GM12878 (cell line): ENCODE measurements at regions not wholly inside any gene's neighbourhood (a gene's known extent, or its start where the extent isn't known, plus 50 kb on each side); places are given as distances from the start of the nearest gene placed in this dataset.

Experiments
- ATAC-seq: fragments of 200-7000 bp; cut with Tn5 transposase; 3 replicates; pipeline ENCODE4 v1.9.1; 2020; ENCODE audit warnings: mild to moderate bottlenecking, moderate library complexity
- BruUV-seq: library from RNA; stranded (reverse); fragments of 400-500 nt; replicated peaks from 2 replicates; lab custom pipeline; 2021; lab: Mats Ljungman, UMichigan
- CTCF ChIA-PET: fragments of 300-600 bp; sonication (Branson Sonifier 250); formaldehyde crosslinking; extraction: SDS; loops from one replicate; lab custom pipeline; 2021; ENCODE audit warnings: inconsistent platforms; lab: Yijun Ruan, JAX
- POLR2A ChIA-PET: fragments of 350-600 bp; formaldehyde crosslinking; extraction: SDS; loops from one replicate; lab custom pipeline; 2021; ENCODE audit warnings: inconsistent platforms; lab: Charles Lee
- RAD21 ChIA-PET: fragments of 300-600 bp; sonication (Branson Sonifier 250); formaldehyde crosslinking; loops from one replicate; lab custom pipeline; 2023; ENCODE audit warnings: antibody characterized with exemption; ENCODE audit not compliant: unreplicated experiment; lab: Charles Lee
- SMC1A ChIA-PET: fragments of 300-600 bp; sonication (Branson Sonifier 250); formaldehyde crosslinking; loops from one replicate; lab custom pipeline; 2023; ENCODE audit not compliant: unreplicated experiment, uncharacterized antibody; lab: Charles Lee
- DNase-seq: peaks from one replicate; pipeline ENCODE4 v3.0.0-alpha.2; 2011; ENCODE audit warnings: low read depth, low spot score
- FAIRE-seq: peaks from 3 replicates; lab custom pipeline; 2011; peaks lifted over from hg19 to GRCh38; lab: Jason Lieb, UNC
- H2AFZ ChIP-seq: 2 replicates; pipeline ENCODE4 v1.6.0; 2011; ENCODE audit warnings: low read depth, low read length, control low read depth; ENCODE audit not compliant: control insufficient read depth
- H3K27ac ChIP-seq: 2 replicates; pipeline ENCODE4 v1.5.1; 2011; ENCODE audit warnings: control low read depth; ENCODE audit not compliant: control insufficient read depth, insufficient read depth
- H3K27me3 ChIP-seq, 2 experiments: replicated peaks in 1 of 2; 2 replicates each; pipeline versions ENCODE4 v1.6.0 to v1.6.1; 2011; ENCODE audit warnings: low read length in 1 of 2; ENCODE audit not compliant: control insufficient read depth in 2 of 2, insufficient read depth in 2 of 2
- H3K36me3 ChIP-seq, 2 experiments: 2 replicates each; pipeline ENCODE4 v1.5.1; 2011; ENCODE audit warnings: low read length in 1 of 2; ENCODE audit not compliant: control insufficient read depth in 2 of 2, insufficient read depth in 2 of 2
- H3K4me1 ChIP-seq: 2 replicates; pipeline ENCODE4 v1.6.1; 2011; ENCODE audit warnings: mild to moderate bottlenecking, low read length, moderate library complexity, mixed read lengths; ENCODE audit not compliant: control insufficient read depth, insufficient read depth
- H3K4me2 ChIP-seq: 2 replicates; pipeline ENCODE4 v1.6.0; 2011; ENCODE audit warnings: control low read depth; ENCODE audit not compliant: control insufficient read depth, insufficient read depth
- H3K4me3 ChIP-seq: fragments of 200-600 bp; sonication (generic); 2 replicates; pipeline ENCODE4 v1.5.1; 2016
- H3K79me2 ChIP-seq: 2 replicates; pipeline ENCODE4 v1.6.0; 2011; ENCODE audit warnings: low read length; ENCODE audit not compliant: control insufficient read depth, insufficient read depth
- H3K9ac ChIP-seq: 2 replicates; pipeline ENCODE4 v1.8.0; 2011; ENCODE audit warnings: low read length, control low read depth, mixed read lengths; ENCODE audit not compliant: control insufficient read depth, insufficient read depth
- H3K9me3 ChIP-seq: replicated peaks from 3 replicates; pipeline ENCODE4 v1.5.1; 2011; ENCODE audit warnings: mild to moderate bottlenecking, low read length; ENCODE audit not compliant: control insufficient read depth, insufficient read depth
- H4K20me1 ChIP-seq: 2 replicates; pipeline ENCODE4 v1.6.0; 2011; ENCODE audit not compliant: control insufficient read depth, insufficient read depth
- ELK1 ChIP-seq: IDR thresholded peaks from 2 replicates; pipeline ENCODE4 v1.6.1; 2012; ENCODE audit warnings: low read depth, low read length, improper control_type of control experiment
- ESRRA ChIP-seq: IDR thresholded peaks from 2 replicates; pipeline ENCODE4 v1.6.1; 2012; ENCODE audit warnings: mild to moderate bottlenecking, low read length, improper control_type of control experiment
- WRNIP1 ChIP-seq: IDR thresholded peaks from 2 replicates; pipeline ENCODE4 v1.6.1; 2011; ENCODE audit warnings: low read depth, low read length, improper control_type of control experiment, borderline replicate concordance
- ZNF687 ChIP-seq: fragments of 450-650 bp; IDR thresholded peaks from 2 replicates; pipeline ENCODE4 v1.6.1; 2017; ENCODE audit warnings: mild to moderate bottlenecking, moderate library complexity
- WGBS: methylation state at CpG from one replicate; pipeline ENCODE4 v1.1.6; 2016; ENCODE audit warnings: low lambda C conversion rate; ENCODE audit not compliant: insufficient replicate concordance, insufficient coverage; ENCODE audit errors: missing lambda C conversion rate; 5-methylcytosine and 5-hydroxymethylcytosine counted together
- in situ Hi-C: fragments of 300-500 bp; cut with MboI; formaldehyde crosslinking; loops from 9 replicates; pipeline ENCODE4 v1.14.3; 2018; ENCODE audit warnings: mixed read lengths
- intact Hi-C: fragments of 100-400 bp; cut with micrococcal nuclease; formaldehyde crosslinking; loops from one replicate; pipeline ENCODE4 v1.14.2; 2022; ENCODE audit not compliant: unreplicated experiment

- Histone ChIP-seq H3K9me3 (no peaks in the 10 kb centered on the region), H3K79me2 (no peaks in the 10 kb centered on the region), H3K4me3 (no peak overlapping the region), H3K36me3 (no peaks in the 10 kb centered on the region), H2AFZ (no peak overlapping the region), H3K4me2 (no peak overlapping the region), H3K27ac (no peak overlapping the region), H4K20me1 (no peaks in the 10 kb centered on the region), H3K4me1 (no peaks in the 10 kb centered on the region), H3K9ac (no peak overlapping the region), H3K27me3 (peaks cover 0 to 1% of the 10 kb centered on the region in 2 experiments; a peak in 1 of 4 replicates)
- in situ Hi-C loops (no loop called here), intact Hi-C loops (no loop called here)
- CTCF ChIA-PET = no interaction called here
- DNase-seq (no peak), ATAC-seq (no peak), FAIRE-seq (no peak)
- 23% methylated on average over 5 of the region's 5 CpGs for WGBS
- BruUV-seq = no TSS peak
- RAD21 ChIA-PET = no interaction called here
- POLR2A ChIA-PET = no interaction called here
- TF ChIP-seq ZNF687 (no peak), ELK1 (no peak), WRNIP1 (no peak), ESRRA (no peak)
- SMC1A ChIA-PET = interaction anchor here (1.4 kb wide), 1 partner anchor 10 kb away, joined by 3 read pairs; no protein-coding TSS in a partner anchor
These were observed 218.2 kb downstream of the RBM43 start for GRCh38 chr2:151043484-151043883.
